Astrocyte (in vitro differentiated cells and primary cell): ENCODE measurements at regions not wholly inside any gene's neighbourhood (a gene's known extent, or its start where the extent isn't known, plus 50 kb on each side); places are given as distances from the start of the nearest gene placed in this dataset.
"Not testable (repeated sequence)": the region's sequence is repeated elsewhere in the genome, so short reads cannot be mapped to it uniquely, and the experiment has no call there.

Experiments
- DNase-seq: peaks from one replicate; pipeline ENCODE4 v3.0.0-alpha.2; 2010; ENCODE audit warnings: low read depth
- FAIRE-seq: peaks from 2 replicates; lab custom pipeline; 2011; peaks lifted over from hg19 to GRCh38; lab: Jason Lieb, UNC
- H2AFZ ChIP-seq: 2 replicates; pipeline ENCODE4 v1.6.0; 2012; ENCODE audit warnings: low read depth, low read length, inconsistent platforms
- H3K27ac ChIP-seq: 2 replicates; pipeline ENCODE4 v1.5.1; 2011; ENCODE audit warnings: low read depth, low read length, inconsistent platforms
- H3K27me3 ChIP-seq: 2 replicates; pipeline ENCODE4 v1.6.0; 2011; ENCODE audit warnings: low read length, inconsistent platforms; ENCODE audit not compliant: insufficient read depth
- H3K36me3 ChIP-seq: 2 replicates; pipeline ENCODE4 v1.5.1; 2011; ENCODE audit warnings: low read length, inconsistent platforms; ENCODE audit not compliant: insufficient read depth
- H3K4me1 ChIP-seq: 2 replicates; pipeline ENCODE4 v1.5.1; 2011; ENCODE audit warnings: low read length, inconsistent platforms; ENCODE audit not compliant: insufficient read depth
- H3K4me2 ChIP-seq: 2 replicates; pipeline ENCODE4 v1.6.0; 2012; ENCODE audit warnings: low read length, inconsistent platforms
- H3K4me3 ChIP-seq: 2 replicates; pipeline ENCODE4 v1.5.1; 2011; ENCODE audit warnings: low read depth, mild to moderate bottlenecking, low read length, inconsistent platforms; ENCODE audit not compliant: insufficient read depth
- H3K79me2 ChIP-seq: 2 replicates; pipeline ENCODE4 v1.6.0; 2012; ENCODE audit warnings: mild to moderate bottlenecking, low read length, inconsistent platforms; ENCODE audit not compliant: insufficient read depth
- H3K9ac ChIP-seq: 2 replicates; pipeline ENCODE4 v1.6.0; 2012; ENCODE audit warnings: mild to moderate bottlenecking, low read length, inconsistent platforms
- H3K9me3 ChIP-seq: 2 replicates; pipeline ENCODE4 v1.5.1; 2012; ENCODE audit warnings: low read depth, mild to moderate bottlenecking, low read length, inconsistent platforms; ENCODE audit not compliant: insufficient read depth
- H4K20me1 ChIP-seq: 2 replicates; pipeline ENCODE4 v1.6.0; 2012; ENCODE audit warnings: low read length, inconsistent platforms; ENCODE audit not compliant: insufficient read depth
- H3K27ac Mint-ChIP-seq: one replicate; pipeline ENCODE4 v1.8.0; 2021; ENCODE audit warnings: mild to moderate bottlenecking, mixed read lengths; ENCODE audit not compliant: unreplicated experiment
- H3K27me3 Mint-ChIP-seq: one replicate; pipeline ENCODE4 v1.8.0; 2021; ENCODE audit warnings: low read depth, mixed read lengths; ENCODE audit not compliant: unreplicated experiment
- H3K36me3 Mint-ChIP-seq: one replicate; pipeline ENCODE4 v1.8.0; 2021; ENCODE audit warnings: low read depth, mixed read lengths; ENCODE audit not compliant: unreplicated experiment
- H3K4me1 Mint-ChIP-seq: one replicate; pipeline ENCODE4 v1.8.0; 2021; ENCODE audit warnings: low read depth, mixed read lengths; ENCODE audit not compliant: unreplicated experiment
- H3K4me3 Mint-ChIP-seq: one replicate; pipeline ENCODE4 v1.8.0; 2021; ENCODE audit warnings: mild to moderate bottlenecking, moderate library complexity, mixed read lengths; ENCODE audit not compliant: unreplicated experiment
- H3K9me3 Mint-ChIP-seq: one replicate; pipeline ENCODE4 v1.8.0; 2021; ENCODE audit warnings: mild to moderate bottlenecking, mixed read lengths; ENCODE audit not compliant: unreplicated experiment
- CTCF ChIP-seq: IDR thresholded peaks from 2 replicates; pipeline ENCODE4 v1.5.1; 2011; ENCODE audit warnings: low read depth, mild to moderate bottlenecking, inconsistent platforms, low read length, moderate library complexity; ENCODE audit not compliant: insufficient read depth
- EZH2 ChIP-seq: IDR thresholded peaks from 2 replicates; pipeline ENCODE4 v1.6.1; 2012; ENCODE audit warnings: mild to moderate bottlenecking, low read length, inconsistent platforms; ENCODE audit not compliant: insufficient read depth

GRCh38 chr6:2599817-2600216 lies 150.9 kb downstream of the MYLK4 start:
- no peak for TF ChIP-seq CTCF
- TF ChIP-seq EZH2: no peak
- Histone ChIP-seq H4K20me1 (no peaks in the 10 kb centered on the region), H3K36me3 (no peaks in the 10 kb centered on the region), H3K27me3 (no peaks in the 10 kb centered on the region), H3K4me3 (no peak overlapping the region), H3K9me3 (no peaks in the 10 kb centered on the region), H3K9ac (no peak overlapping the region), H3K79me2 (no peaks in the 10 kb centered on the region), H2AFZ (no peak overlapping the region), H3K27ac (no peak overlapping the region), H3K4me1 (no peaks in the 10 kb centered on the region), H3K4me2 (no peak overlapping the region)
- DNase-seq: no peak
- H3K36me3 Mint-ChIP-seq: no peaks in the 10 kb centered on the region
- no peak overlapping the region for H3K27ac Mint-ChIP-seq
- H3K27me3 Mint-ChIP-seq: peaks cover 9% of the 10 kb centered on the region
- FAIRE-seq: no peak
- H3K4me1 Mint-ChIP-seq: no peaks in the 10 kb centered on the region
- H3K4me3 Mint-ChIP-seq: no peak overlapping the region
- H3K9me3 Mint-ChIP-seq: peaks cover 2% of the 10 kb centered on the region

GRCh38 chr6:2598867-2599266 lies 151.9 kb downstream of the MYLK4 start:
- Histone ChIP-seq H3K79me2 (no peaks in the 10 kb centered on the region), H3K27ac (no peak overlapping the region), H2AFZ (no peak overlapping the region), H3K9me3 (no peaks in the 10 kb centered on the region), H3K4me3 (no peak overlapping the region), H3K36me3 (no peaks in the 10 kb centered on the region), H3K4me1 (no peaks in the 10 kb centered on the region), H4K20me1 (no peaks in the 10 kb centered on the region), H3K9ac (no peak overlapping the region), H3K4me2 (no peak overlapping the region), H3K27me3 (no peaks in the 10 kb centered on the region)
- no peaks in the 10 kb centered on the region for H3K4me1 Mint-ChIP-seq
- H3K9me3 Mint-ChIP-seq: peaks cover 2% of the 10 kb centered on the region
- H3K4me3 Mint-ChIP-seq: no peak overlapping the region
- H3K27ac Mint-ChIP-seq: no peak overlapping the region
- DNase-seq (no peak), FAIRE-seq (no peak)
- H3K27me3 Mint-ChIP-seq: peaks cover 9% of the 10 kb centered on the region
- H3K36me3 Mint-ChIP-seq: no peaks in the 10 kb centered on the region
- TF ChIP-seq EZH2 (no peak), CTCF (no peak)

GRCh38 chr6:2597991-2598390 lies 152.7 kb downstream of the MYLK4 start:
- Histone ChIP-seq H3K9ac (no peak overlapping the region), H3K9me3 (no peaks in the 10 kb centered on the region), H3K4me1 (no peaks in the 10 kb centered on the region), H3K27me3 (no peaks in the 10 kb centered on the region), H3K36me3 (no peaks in the 10 kb centered on the region), H3K79me2 (no peaks in the 10 kb centered on the region), H3K4me3 (no peak overlapping the region), H2AFZ (no peak overlapping the region), H3K27ac (no peak overlapping the region), H3K4me2 (no peak overlapping the region), H4K20me1 (no peaks in the 10 kb centered on the region)
- H3K4me1 Mint-ChIP-seq: no peaks in the 10 kb centered on the region
- no peaks in the 10 kb centered on the region for H3K9me3 Mint-ChIP-seq
- FAIRE-seq: no peak
- TF ChIP-seq CTCF (no peak), EZH2 (no peak)
- H3K36me3 Mint-ChIP-seq: no peaks in the 10 kb centered on the region
- no peak overlapping the region for H3K4me3 Mint-ChIP-seq
- H3K27me3 Mint-ChIP-seq: peaks cover 11% of the 10 kb centered on the region
- no peak for DNase-seq
- H3K27ac Mint-ChIP-seq: no peak overlapping the region

- H3K9me3 Mint-ChIP-seq, DNase-seq, FAIRE-seq, H3K79me2 ChIP-seq, H3K27me3 ChIP-seq, H3K9ac ChIP-seq, H3K36me3 Mint-ChIP-seq, H3K4me1 Mint-ChIP-seq, H2AFZ ChIP-seq, H3K4me2 ChIP-seq, H3K9me3 ChIP-seq, H3K27ac Mint-ChIP-seq, H3K36me3 ChIP-seq, H3K4me3 ChIP-seq, H3K4me1 ChIP-seq, H3K27ac ChIP-seq, H3K4me3 Mint-ChIP-seq, H4K20me1 ChIP-seq: not testable (repeated sequence)
- H3K27me3 Mint-ChIP-seq: peaks cover 12% of the 10 kb centered on the region
Measured at GRCh38 chr6:2597457-2597856, 153.3 kb downstream of the MYLK4 start.
